GM23338 (cell line): ENCODE measurements at regions not wholly inside any gene's neighbourhood (a gene's known extent, or its start where the extent isn't known, plus 50 kb on each side); places are given as distances from the start of the nearest gene placed in this dataset.

Source experiments
- ATAC-seq: fragments of 200-7000 bp; cut with Tn5 transposase; 3 replicates; pipeline ENCODE4 v1.9.1; 2020
- DNase-seq: peaks from one replicate; pipeline ENCODE4 v3.0.0-alpha.2; 2015; ENCODE audit warnings: low spot score
- H2AFZ ChIP-seq: fragments of 200-600 bp; sonication (generic); 2 replicates; pipeline ENCODE4 v1.8.0; 2016; ENCODE audit warnings: antibody characterized with exemption, mild to moderate bottlenecking, moderate library complexity
- H3F3A ChIP-seq: fragments of 200-600 bp; sonication (generic); replicated peaks from 2 replicates; pipeline ENCODE4 v1.8.0; 2017; ENCODE audit warnings: antibody characterized with exemption, mixed run types, low read depth
- H3K27ac ChIP-seq: fragments of 200-600 bp; sonication (generic); 2 replicates; pipeline ENCODE4 v1.6.1; 2016; ENCODE audit warnings: low read depth
- H3K27me3 ChIP-seq: fragments of 200-600 bp; sonication (generic); 2 replicates; pipeline ENCODE4 v1.8.0; 2016; ENCODE audit warnings: mild to moderate bottlenecking, mixed run types, moderate library complexity; ENCODE audit not compliant: insufficient read depth
- H3K36me3 ChIP-seq: fragments of 200-600 bp; sonication (generic); 2 replicates; pipeline ENCODE4 v1.8.0; 2016; ENCODE audit warnings: mild to moderate bottlenecking; ENCODE audit not compliant: insufficient read depth
- H3K4me1 ChIP-seq: fragments of 200-600 bp; sonication (generic); 2 replicates; pipeline ENCODE4 v1.8.0; 2016; ENCODE audit warnings: mild to moderate bottlenecking, moderate library complexity; ENCODE audit not compliant: insufficient read depth
- H3K4me2 ChIP-seq: fragments of 200-600 bp; sonication (generic); 2 replicates; pipeline ENCODE4 v1.7.1; 2017; ENCODE audit warnings: mixed run types
- H3K4me3 ChIP-seq: fragments of 200-600 bp; sonication (generic); 2 replicates; pipeline ENCODE4 v1.6.1; 2016; ENCODE audit warnings: mixed run types
- H3K79me2 ChIP-seq: fragments of 200-600 bp; sonication (generic); replicated peaks from 2 replicates; pipeline ENCODE4 v1.8.0; 2017; ENCODE audit warnings: mild to moderate bottlenecking; ENCODE audit not compliant: insufficient read depth
- H3K9me2 ChIP-seq: fragments of 200-600 bp; sonication (generic); 2 replicates; pipeline ENCODE4 v1.8.0; 2017; ENCODE audit not compliant: insufficient read depth
- H4K20me1 ChIP-seq: fragments of 200-600 bp; sonication (generic); replicated peaks from 2 replicates; pipeline ENCODE4 v1.8.0; 2017; ENCODE audit warnings: mild to moderate bottlenecking; ENCODE audit not compliant: insufficient read depth
- H3K27ac Mint-ChIP-seq: 2 replicates; pipeline ENCODE4 v1.8.0; 2020; ENCODE audit warnings: inconsistent platforms, mild to moderate bottlenecking, moderate library complexity, mixed read lengths
- H3K27me3 Mint-ChIP-seq: 3 replicates; pipeline ENCODE4 v1.8.0; 2022; ENCODE audit warnings: low read depth, mild to moderate bottlenecking, moderate library complexity, mixed read lengths, inconsistent platforms; ENCODE audit not compliant: insufficient read depth, poor library complexity
- H3K36me3 Mint-ChIP-seq: 3 replicates; pipeline ENCODE4 v1.8.0; 2021; ENCODE audit warnings: low read depth, mild to moderate bottlenecking, inconsistent platforms, moderate library complexity, mixed read lengths
- H3K4me1 Mint-ChIP-seq: 3 replicates; pipeline ENCODE4 v1.8.0; 2020; ENCODE audit warnings: mild to moderate bottlenecking, inconsistent platforms, mixed read lengths
- H3K4me3 Mint-ChIP-seq: 3 replicates; pipeline ENCODE4 v1.8.0; 2021; ENCODE audit warnings: moderate library complexity, mild to moderate bottlenecking, inconsistent platforms, mixed read lengths
- H3K9me3 Mint-ChIP-seq: 3 replicates; pipeline ENCODE4 v1.8.0; 2020; ENCODE audit warnings: moderate library complexity, mild to moderate bottlenecking, inconsistent platforms, mixed read lengths
- CREB1 ChIP-seq: fragments of 250-450 bp; sonication (Bioruptor Pico); IDR thresholded peaks from 2 replicates; pipeline ENCODE4 v1.5.0; 2020; ENCODE audit warnings: low read depth, mild to moderate bottlenecking, moderate library complexity
- CTCF ChIP-seq, 2 experiments: fragments of 200-600 bp in 1 of 2; sonication (generic) in 1 of 2; conservative IDR thresholded peaks; 2 replicates each; pipeline versions ENCODE4 v1.5.1 to v1.6.1; 2016 to 2017; ENCODE audit warnings: antibody characterized with exemption in 2 of 2, low read depth in 2 of 2, mild to moderate bottlenecking in 2 of 2, moderate library complexity in 1 of 2
- ETS1 ChIP-seq: IDR thresholded peaks from 2 replicates; pipeline ENCODE4 v1.6.1; 2016; ENCODE audit warnings: antibody characterized with exemption
- EZH2 ChIP-seq: fragments of 200-600 bp; sonication (generic); IDR thresholded peaks from one replicate; pipeline ENCODE4 v1.8.0; 2017; ENCODE audit warnings: antibody characterized with exemption, mild to moderate bottlenecking, low read depth; ENCODE audit not compliant: unreplicated experiment
- EZH2phosphoT487 ChIP-seq: fragments of 200-600 bp; sonication (generic); IDR thresholded peaks from one replicate; pipeline ENCODE4 v1.8.1; 2018; ENCODE audit warnings: antibody characterized with exemption; ENCODE audit not compliant: unreplicated experiment
- JUNB ChIP-seq: IDR thresholded peaks from one replicate; pipeline ENCODE4 v1.6.1; 2016; ENCODE audit warnings: antibody characterized with exemption; ENCODE audit not compliant: unreplicated experiment
- NANOG ChIP-seq: IDR thresholded peaks from 2 replicates; pipeline ENCODE4 v1.6.1; 2016; ENCODE audit warnings: antibody characterized with exemption, borderline replicate concordance
- POLR2AphosphoS5 ChIP-seq: IDR thresholded peaks from 2 replicates; pipeline ENCODE4 v1.6.1; 2016; ENCODE audit warnings: antibody characterized with exemption, low read depth
- REST ChIP-seq: IDR thresholded peaks from one replicate; pipeline ENCODE4 v1.6.1; 2018; ENCODE audit warnings: antibody characterized with exemption; ENCODE audit not compliant: unreplicated experiment
- STAT1 ChIP-seq: IDR thresholded peaks from one replicate; pipeline ENCODE4 v1.6.1; 2016; ENCODE audit warnings: antibody characterized with exemption; ENCODE audit not compliant: unreplicated experiment
- ZNF114 ChIP-seq: fragments of 250-450 bp; sonication (Bioruptor Pico); IDR thresholded peaks from 2 replicates; pipeline ENCODE4 v1.5.0; 2020; ENCODE audit warnings: mild to moderate bottlenecking, moderate library complexity
- ZNF331 ChIP-seq: fragments of 250-450 bp; sonication (Bioruptor Pico); IDR thresholded peaks from 2 replicates; pipeline ENCODE4 v1.5.0; 2020; ENCODE audit warnings: low read depth, mild to moderate bottlenecking, moderate library complexity
- ZNF462 ChIP-seq: fragments of 250-450 bp; sonication (Bioruptor Pico); IDR thresholded peaks from 2 replicates; pipeline ENCODE4 v1.5.0; 2020; ENCODE audit warnings: mild to moderate bottlenecking, moderate library complexity

GRCh38 chr2:45072064-45072861 lies 63.0 kb upstream of the SIX2 start:
- Histone ChIP-seq H4K20me1 (no peaks in the 10 kb centered on the region), H3K79me2 (no peaks in the 10 kb centered on the region), H3K4me3 (no peak overlapping the region), H3K4me1 (peaks cover 15% of the 10 kb centered on the region), H2AFZ (no peak overlapping the region), H3F3A (no peaks in the 10 kb centered on the region), H3K36me3 (no peaks in the 10 kb centered on the region), H3K27ac (no peak overlapping the region), H3K9me2 (peaks cover 17% of the 10 kb centered on the region; the same call in 1 of the 2 replicates), H3K4me2 (no peak overlapping the region), H3K27me3 (no peaks in the 10 kb centered on the region)
- ATAC-seq (no peak), DNase-seq (no peak)
- peaks cover 3% of the 10 kb centered on the region; the same call in 1 of the 3 replicates for H3K36me3 Mint-ChIP-seq
- TF ChIP-seq EZH2phosphoT487 (no peak), STAT1 (no peak), CREB1 (no peak), ZNF462 (CRISPR knock-in tag) (no peak), POLR2AphosphoS5 (no peak), ZNF114 (CRISPR knock-in tag) (no peak), EZH2 (no peak), ZNF331 (CRISPR knock-in tag) (no peak), REST (no peak), JUNB (no peak), CTCF (conservative IDR thresholded peaks at IDR 0.05; ENCODE audit: low read depth in 2 of 2) (no peak), NANOG (no peak), ETS1 (no peak)
- no peak overlapping the region for H3K27ac Mint-ChIP-seq
- peaks cover 11% of the 10 kb centered on the region for H3K27me3 Mint-ChIP-seq
- peaks cover 32% of the 10 kb centered on the region for H3K4me1 Mint-ChIP-seq
- H3K9me3 Mint-ChIP-seq, result peaks cover 3% of the 10 kb centered on the region; the same call in 1 of the 3 replicates
- H3K4me3 Mint-ChIP-seq, result no peak overlapping the region
